AML-193 (cell line): ENCODE measurements at regions not wholly inside any gene's neighbourhood (a gene's known extent, or its start where the extent isn't known, plus 50 kb on each side); places are given as distances from the start of the nearest gene placed in this dataset.

Source experiments
- DNase-seq, 2 experiments: peaks; one replicate each; lab custom pipeline; 2025; lab: John Stamatoyannopoulos, UW

- no peak for DNase-seq
Observed at GRCh38 chr15:70159713-70160009, 61.9 kb upstream of the TLE3 start.

- no peak for DNase-seq
Observed at GRCh38 chr15:70159001-70159712, 61.4 kb upstream of the TLE3 start.

GRCh38 chr15:70158309-70159000 lies 60.7 kb upstream of the TLE3 start:
- DNase-seq, result no peak

- DNase-seq, result no peak
Observed at GRCh38 chr15:70156671-70157271, 59.1 kb upstream of the TLE3 start.

GRCh38 chr15:70154718-70155347 lies 57.1 kb upstream of the TLE3 start:
- no peak for DNase-seq

GRCh38 chr15:70153921-70154717 lies 56.4 kb upstream of the TLE3 start:
- DNase-seq, result no peak

GRCh38 chr15:70152070-70152480 lies 54.4 kb upstream of the TLE3 start:
- peak; percentile 31 to 35 for DNase-seq

- no peak for DNase-seq
Observed at GRCh38 chr15:70151462-70151861, 53.7 kb upstream of the TLE3 start.

- no peak for DNase-seq
Observed at GRCh38 chr15:70151003-70151402, 53.3 kb upstream of the TLE3 start.

GRCh38 chr15:70150405-70150747 lies 52.7 kb upstream of the TLE3 start:
- DNase-seq, result no peak

- DNase-seq, result no peak
Observed at GRCh38 chr15:70149667-70150404, 52.1 kb upstream of the TLE3 start.

- no peak for DNase-seq
Observed at GRCh38 chr15:70147778-70148177, 50.1 kb upstream of the TLE3 start.
